IMR-90 (cell line): ENCODE measurements at regions not wholly inside any gene's neighbourhood (a gene's known extent, or its start where the extent isn't known, plus 50 kb on each side); places are given as distances from the start of the nearest gene placed in this dataset.

Source experiments
- ATAC-seq: fragments of 200-7000 bp; cut with Tn5 transposase; 2 replicates; pipeline ENCODE4 v1.9.1; 2020; ENCODE audit warnings: low read depth, mild to moderate bottlenecking, moderate library complexity
- BruUV-seq: library from RNA; stranded (reverse); fragments of 400-500 nt; replicated peaks from 2 replicates; lab custom pipeline; 2021; lab: Mats Ljungman, UMichigan
- CTCF ChIA-PET: fragments of 300-600 bp; formaldehyde crosslinking; extraction: SDS; loops from one replicate; lab custom pipeline; 2021; ENCODE audit warnings: antibody characterized with exemption; lab: Yijun Ruan, JAX
- POLR2A ChIA-PET: fragments of 300-600 bp; sonication (Branson Sonifier 250); formaldehyde crosslinking; loops from one replicate; lab custom pipeline; 2022; ENCODE audit warnings: antibody characterized with exemption; ENCODE audit not compliant: unreplicated experiment; lab: Charles Lee
- DNase-seq: peaks from one replicate; pipeline ENCODE4 v3.0.0; 2013
- H2AFZ ChIP-seq: replicated peaks from 2 replicates; pipeline ENCODE3; 2013; ENCODE audit warnings: low read length, mild to moderate bottlenecking; ENCODE audit not compliant: poor library complexity
- H2AK5ac ChIP-seq: 2 replicates; pipeline ENCODE4 v1.6.1; 2013; ENCODE audit warnings: low read depth, low read length, inconsistent platforms
- H2AK9ac ChIP-seq: replicated peaks from 2 replicates; pipeline ENCODE3; 2013; ENCODE audit warnings: mild to moderate bottlenecking, low read depth, low read length, moderate library complexity; ENCODE audit not compliant: poor library complexity
- H2BK120ac ChIP-seq: 2 replicates; pipeline ENCODE4 v1.6.1; 2013; ENCODE audit warnings: low read depth, low read length, inconsistent platforms
- H2BK15ac ChIP-seq: 3 replicates; pipeline ENCODE4 v1.6.1; 2013; ENCODE audit warnings: low read depth, low read length, inconsistent platforms
- H2BK20ac ChIP-seq: 2 replicates; pipeline ENCODE4 v1.6.1; 2013; ENCODE audit warnings: low read depth, mild to moderate bottlenecking, inconsistent platforms, low read length, moderate library complexity
- H2BK5ac ChIP-seq: 2 replicates; pipeline ENCODE4 v1.6.1; 2013; ENCODE audit warnings: mild to moderate bottlenecking, low read depth, low read length, inconsistent platforms; ENCODE audit not compliant: poor library complexity, severe bottlenecking
- H3K14ac ChIP-seq: replicated peaks from 2 replicates; pipeline ENCODE4 v1.6.1; 2013; ENCODE audit warnings: low read depth, low read length, inconsistent platforms
- H3K18ac ChIP-seq: 2 replicates; pipeline ENCODE4 v1.6.1; 2013; ENCODE audit warnings: low read depth, low read length, control low read depth
- H3K23ac ChIP-seq: 2 replicates; pipeline ENCODE4 v1.6.1; 2013; ENCODE audit warnings: low read depth, low read length, inconsistent platforms
- H3K27ac ChIP-seq: 2 replicates; pipeline ENCODE4 v1.5.1; 2013; ENCODE audit warnings: mild to moderate bottlenecking, control low read depth, low read length; ENCODE audit not compliant: insufficient read depth
- H3K27me3 ChIP-seq: 2 replicates; pipeline ENCODE4 v1.6.1; 2013; ENCODE audit warnings: low read length; ENCODE audit not compliant: control insufficient read depth, insufficient read depth
- H3K36me3 ChIP-seq: 2 replicates; pipeline ENCODE4 v1.6.1; 2013; ENCODE audit warnings: low read length, mixed read lengths; ENCODE audit not compliant: control insufficient read depth, insufficient read depth
- H3K4ac ChIP-seq: 2 replicates; pipeline ENCODE4 v1.6.1; 2013; ENCODE audit warnings: low read depth, low read length, inconsistent platforms
- H3K4me1 ChIP-seq: 2 replicates; pipeline ENCODE4 v1.6.1; 2013; ENCODE audit warnings: low read length, mixed read lengths; ENCODE audit not compliant: control insufficient read depth, insufficient read depth
- H3K4me2 ChIP-seq: 2 replicates; pipeline ENCODE4 v1.6.1; 2013; ENCODE audit warnings: low read depth, mild to moderate bottlenecking, control low read depth, low read length, moderate library complexity
- H3K4me3 ChIP-seq: 2 replicates; pipeline ENCODE4 v1.5.1; 2013; ENCODE audit warnings: low read depth, mild to moderate bottlenecking, control low read depth, low read length, moderate library complexity; ENCODE audit not compliant: insufficient read depth
- H3K56ac ChIP-seq: 2 replicates; pipeline ENCODE4 v1.6.1; 2013; ENCODE audit warnings: low read length, inconsistent platforms; ENCODE audit not compliant: insufficient read depth; ENCODE audit errors: extremely low read depth
- H3K79me1 ChIP-seq, 2 experiments: 2 replicates each; pipeline ENCODE4 v1.6.1; 2013; ENCODE audit warnings: low read length in 2 of 2, inconsistent platforms in 1 of 2, low read depth in 1 of 2
- H3K9ac ChIP-seq: 2 replicates; pipeline ENCODE4 v1.6.1; 2013; ENCODE audit warnings: low read depth, low read length, control low read depth
- H3K9me1 ChIP-seq: 2 replicates; pipeline ENCODE4 v1.6.1; 2013; ENCODE audit warnings: low read length, inconsistent platforms; ENCODE audit not compliant: insufficient read depth
- H3K9me3 ChIP-seq: 2 replicates; pipeline ENCODE4 v1.6.1; 2013; ENCODE audit warnings: low read length; ENCODE audit not compliant: control insufficient read depth, insufficient read depth
- H4K20me1 ChIP-seq: 2 replicates; pipeline ENCODE4 v1.6.1; 2013; ENCODE audit warnings: low read length, inconsistent platforms; ENCODE audit not compliant: insufficient read depth
- H4K5ac ChIP-seq: 2 replicates; pipeline ENCODE4 v1.6.1; 2013; ENCODE audit warnings: mild to moderate bottlenecking, low read depth, low read length, control low read depth
- H4K8ac ChIP-seq, 2 experiments: 2 replicates each; pipeline ENCODE4 v1.6.1; 2013; ENCODE audit warnings: low read depth in 2 of 2, low read length in 2 of 2, control low read depth in 1 of 2, inconsistent platforms in 1 of 2
- H4K91ac ChIP-seq: 2 replicates; pipeline ENCODE4 v1.6.1; 2013; ENCODE audit warnings: low read depth, low read length, inconsistent platforms; ENCODE audit not compliant: insufficient read depth
- BHLHE40 ChIP-seq: fragments of 150-350 bp; IDR thresholded peaks from 2 replicates; pipeline ENCODE4 v1.6.1; 2016; ENCODE audit warnings: mild to moderate bottlenecking, low read depth, low read length
- CEBPB ChIP-seq: IDR thresholded peaks from 2 replicates; pipeline ENCODE4 v1.6.1; 2012; ENCODE audit warnings: low read depth, low read length, improper control_type of control experiment
- CHD1 ChIP-seq: IDR thresholded peaks from 2 replicates; pipeline ENCODE4 v1.6.1; 2012; ENCODE audit warnings: low read depth, low read length, improper control_type of control experiment
- FOS ChIP-seq: fragments of 150-350 bp; IDR thresholded peaks from 2 replicates; pipeline ENCODE4 v1.6.1; 2016; ENCODE audit warnings: low read depth, low read length
- MAFK ChIP-seq: IDR thresholded peaks from 2 replicates; pipeline ENCODE4 v1.6.1; 2012; ENCODE audit warnings: low read depth, low read length, improper control_type of control experiment
- MAZ ChIP-seq: IDR thresholded peaks from 2 replicates; pipeline ENCODE4 v1.6.1; 2012; ENCODE audit warnings: low read depth, mild to moderate bottlenecking, low read length, improper control_type of control experiment, moderate library complexity, borderline replicate concordance
- MXI1 ChIP-seq: IDR thresholded peaks from 2 replicates; pipeline ENCODE4 v1.6.1; 2012; ENCODE audit warnings: low read depth, mild to moderate bottlenecking, low read length, moderate library complexity, borderline replicate concordance
- NFE2L2 ChIP-seq: fragments of 150-350 bp; IDR thresholded peaks from 2 replicates; pipeline ENCODE4 v1.6.1; 2016; ENCODE audit warnings: low read depth, mild to moderate bottlenecking, low read length
- POLR2A ChIP-seq: IDR thresholded peaks from 2 replicates; pipeline ENCODE4 v1.6.1; 2012; ENCODE audit warnings: mild to moderate bottlenecking, low read depth, low read length
- RAD21 ChIP-seq: IDR thresholded peaks from 2 replicates; pipeline ENCODE4 v1.6.1; 2012; ENCODE audit warnings: low read length, improper control_type of control experiment
- RCOR1 ChIP-seq: IDR thresholded peaks from 2 replicates; pipeline ENCODE4 v1.6.1; 2012; ENCODE audit warnings: mild to moderate bottlenecking, low read length, improper control_type of control experiment; ENCODE audit not compliant: insufficient replicate concordance
- RFX5 ChIP-seq: IDR thresholded peaks from 2 replicates; pipeline ENCODE4 v1.8.0; 2012; ENCODE audit warnings: low read depth, mild to moderate bottlenecking, low read length, moderate library complexity
- SMC3 ChIP-seq: fragments of 150-350 bp; IDR thresholded peaks from 2 replicates; pipeline ENCODE4 v1.6.1; 2016; ENCODE audit warnings: low read depth, mild to moderate bottlenecking, antibody characterized with exemption, low read length, moderate library complexity
- WGBS, 2 experiments: methylation state at CpG; one replicate each; pipeline versions ENCODE4 v1.1.5 to v1.1.7; 2013; ENCODE audit warnings: missing lambda C conversion rate in 2 of 2; ENCODE audit not compliant: insufficient read length in 1 of 2; ENCODE audit errors: extremely low coverage in 2 of 2; 5-methylcytosine and 5-hydroxymethylcytosine counted together
- dilution Hi-C: fragments of 300-500 bp; cut with HindIII; formaldehyde crosslinking; loops from one replicate; pipeline ENCODE4 v1.14.3; 2018; ENCODE audit warnings: low sequenced_read_pairs; ENCODE audit not compliant: unreplicated experiment
- in situ Hi-C: fragments of 300-500 bp; cut with MboI; formaldehyde crosslinking; loops from 3 replicates; pipeline ENCODE4 v1.14.3; 2019; ENCODE audit warnings: low sequenced_read_pairs, inconsistent platforms, mixed read lengths
- intact Hi-C: fragments of 100-400 bp; cut with micrococcal nuclease; formaldehyde crosslinking; loops from 2 replicates; pipeline ENCODE4 v1.10.0; 2022
- TF ChIP-seq, protein P1 (sequence below): fragments of 150-350 bp; IDR thresholded peaks from 2 replicates; pipeline ENCODE4 v1.6.1; 2017; ENCODE audit warnings: mild to moderate bottlenecking, antibody characterized with exemption, low read length, low read depth
- TF ChIP-seq, protein P2 (sequence below): fragments of 150-350 bp; IDR thresholded peaks from 2 replicates; pipeline ENCODE4 v1.6.1; 2016; ENCODE audit warnings: low read depth, mild to moderate bottlenecking, low read length, moderate library complexity, borderline replicate concordance
- TF ChIP-seq, protein P3 (sequence below): conservative IDR thresholded peaks from 2 replicates; pipeline ENCODE4 v1.5.1; 2012; ENCODE audit warnings: mild to moderate bottlenecking, low read depth, low read length, improper control_type of control experiment

DNA sequence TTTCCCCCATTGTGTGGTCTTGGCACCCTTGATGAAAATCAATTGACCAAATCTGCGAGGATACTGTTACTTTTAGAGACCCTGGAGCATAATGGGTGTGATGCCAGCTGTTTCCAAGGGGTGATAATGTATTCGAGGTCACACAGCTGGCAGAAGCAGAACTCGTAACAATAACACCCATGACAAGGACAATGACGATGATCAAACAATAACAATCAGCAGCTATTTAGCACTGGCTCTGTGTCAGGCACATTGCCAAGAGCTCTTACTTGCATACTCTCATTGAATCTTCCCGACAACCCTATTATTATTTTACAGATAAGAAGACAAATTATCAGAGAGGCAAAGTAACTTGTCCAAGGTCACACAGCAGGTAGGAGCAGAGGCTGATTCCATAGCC is 223.7 kb upstream of the MSX2 start:
- Histone ChIP-seq H3K56ac (no peak overlapping the region), H3K4me3 (no peak overlapping the region), H3K9me3 (peaks cover 3% of the 10 kb centered on the region; the same call in 1 of the 2 replicates), H4K5ac (no peak overlapping the region), H3K9ac (no peak overlapping the region), H2AK5ac (no peak overlapping the region), H4K20me1 (no peaks in the 10 kb centered on the region), H2BK120ac (no peak overlapping the region), H3K27me3 (no peaks in the 10 kb centered on the region), H3K23ac (no peak overlapping the region), H2BK15ac (0 out of 3 replicates have a peak overlapping the region, but pooled peaks have one; percentile 40), H4K8ac (no peak overlapping the region), H3K4ac (no peak overlapping the region), H3K9me1 (peaks cover 6% of the 10 kb centered on the region; the same call in 1 of the 2 replicates), H2BK5ac (no peak overlapping the region), H3K4me1 (peaks cover 10% of the 10 kb centered on the region), H3K14ac (no peak overlapping the region), H2BK20ac (no peak overlapping the region), H2AK9ac (no peak overlapping the region), H3K27ac (no peak overlapping the region), H4K91ac (no peak overlapping the region), H3K4me2 (no peak overlapping the region), H3K36me3 (no peaks in the 10 kb centered on the region), H3K18ac (no peak overlapping the region), H3K79me1 (no peaks in the 10 kb centered on the region), H2AFZ (no peak overlapping the region)
- TF ChIP-seq, protein P1, sequence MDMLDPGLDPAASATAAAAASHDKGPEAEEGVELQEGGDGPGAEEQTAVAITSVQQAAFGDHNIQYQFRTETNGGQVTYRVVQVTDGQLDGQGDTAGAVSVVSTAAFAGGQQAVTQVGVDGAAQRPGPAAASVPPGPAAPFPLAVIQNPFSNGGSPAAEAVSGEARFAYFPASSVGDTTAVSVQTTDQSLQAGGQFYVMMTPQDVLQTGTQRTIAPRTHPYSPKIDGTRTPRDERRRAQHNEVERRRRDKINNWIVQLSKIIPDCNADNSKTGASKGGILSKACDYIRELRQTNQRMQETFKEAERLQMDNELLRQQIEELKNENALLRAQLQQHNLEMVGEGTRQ: no peak
- TF ChIP-seq MAZ: no peak
- TF ChIP-seq MAFK: no peak
- no peak for TF ChIP-seq FOS
- TF ChIP-seq, protein P2, sequence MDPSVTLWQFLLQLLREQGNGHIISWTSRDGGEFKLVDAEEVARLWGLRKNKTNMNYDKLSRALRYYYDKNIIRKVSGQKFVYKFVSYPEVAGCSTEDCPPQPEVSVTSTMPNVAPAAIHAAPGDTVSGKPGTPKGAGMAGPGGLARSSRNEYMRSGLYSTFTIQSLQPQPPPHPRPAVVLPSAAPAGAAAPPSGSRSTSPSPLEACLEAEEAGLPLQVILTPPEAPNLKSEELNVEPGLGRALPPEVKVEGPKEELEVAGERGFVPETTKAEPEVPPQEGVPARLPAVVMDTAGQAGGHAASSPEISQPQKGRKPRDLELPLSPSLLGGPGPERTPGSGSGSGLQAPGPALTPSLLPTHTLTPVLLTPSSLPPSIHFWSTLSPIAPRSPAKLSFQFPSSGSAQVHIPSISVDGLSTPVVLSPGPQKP: no peak
- no peak for TF ChIP-seq CEBPB
- TF ChIP-seq BHLHE40: no peak
- no peak for TF ChIP-seq SMC3
- no peak for TF ChIP-seq RAD21
- no peak for TF ChIP-seq MXI1
- TF ChIP-seq RFX5: no peak
- TF ChIP-seq POLR2A: no peak
- TF ChIP-seq NFE2L2: no peak
- TF ChIP-seq, protein P3, sequence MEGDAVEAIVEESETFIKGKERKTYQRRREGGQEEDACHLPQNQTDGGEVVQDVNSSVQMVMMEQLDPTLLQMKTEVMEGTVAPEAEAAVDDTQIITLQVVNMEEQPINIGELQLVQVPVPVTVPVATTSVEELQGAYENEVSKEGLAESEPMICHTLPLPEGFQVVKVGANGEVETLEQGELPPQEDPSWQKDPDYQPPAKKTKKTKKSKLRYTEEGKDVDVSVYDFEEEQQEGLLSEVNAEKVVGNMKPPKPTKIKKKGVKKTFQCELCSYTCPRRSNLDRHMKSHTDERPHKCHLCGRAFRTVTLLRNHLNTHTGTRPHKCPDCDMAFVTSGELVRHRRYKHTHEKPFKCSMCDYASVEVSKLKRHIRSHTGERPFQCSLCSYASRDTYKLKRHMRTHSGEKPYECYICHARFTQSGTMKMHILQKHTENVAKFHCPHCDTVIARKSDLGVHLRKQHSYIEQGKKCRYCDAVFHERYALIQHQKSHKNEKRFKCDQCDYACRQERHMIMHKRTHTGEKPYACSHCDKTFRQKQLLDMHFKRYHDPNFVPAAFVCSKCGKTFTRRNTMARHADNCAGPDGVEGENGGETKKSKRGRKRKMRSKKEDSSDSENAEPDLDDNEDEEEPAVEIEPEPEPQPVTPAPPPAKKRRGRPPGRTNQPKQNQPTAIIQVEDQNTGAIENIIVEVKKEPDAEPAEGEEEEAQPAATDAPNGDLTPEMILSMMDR: no peak
- no peak for TF ChIP-seq CHD1
- TF ChIP-seq RCOR1: no peak
- ATAC-seq (no peak), DNase-seq (no peak)
- intact Hi-C loops (no loop called here), dilution Hi-C loops (no loop called here), in situ Hi-C loops (no loop called here)
- ChIA-PET POLR2A (no interaction called here), CTCF (no interaction called here)
- 37% methylated on average over 3 of the region's 5 CpGs; no CpG with 5 or more reads in 1 of the 2 experiments for WGBS, 2 experiments
- BruUV-seq: no TSS peak
